ENCODE measurements at regions not wholly inside any gene's neighbourhood (a gene's known extent, or its start where the extent isn't known, plus 50 kb on each side); places are given as distances from the start of the nearest gene placed in this dataset.

GRCh38 chr2:160555420-160556071, 61.9 kb upstream of the RBMS1 start:
- no peak for TF ChIP-seq CTCF (IDR thresholded peaks at IDR 0.05; ENCODE audit: insufficient read depth, low read depth, low read length)
- no peak for TF ChIP-seq EZH2 (IDR thresholded peaks at IDR 0.05; ENCODE audit: insufficient read depth, low read length)

Data from astrocyte (in vitro differentiated cells and primary cell).